Thyroid gland (tissue), 4 donors: ENCODE measurements at regions not wholly inside any gene's neighbourhood (a gene's known extent, or its start where the extent isn't known, plus 50 kb on each side); places are given as distances from the start of the nearest gene placed in this dataset.

ENCODE experiments used
- POLR2A ChIP-seq, 2 donors: fragments of 450-650 bp; IDR thresholded peaks; one replicate each; pipeline ENCODE4 v1.6.1; 2017; ENCODE audit warnings: antibody characterized with exemption in 2 of 2, mild to moderate bottlenecking in 2 of 2, moderate library complexity in 1 of 2
- TF ChIP-seq, protein P1 (sequence below), 6 experiments: fragments of 200-600 bp in 3 of 6; fragments of 450-650 bp in 3 of 6; sonication (generic) in 3 of 6; IDR thresholded peaks; one replicate each; pipeline ENCODE4 v1.5.1; 2016 to 2019; ENCODE audit warnings: antibody characterized with exemption in 6 of 6, mild to moderate bottlenecking in 2 of 6, inconsistent platforms in 1 of 6, moderate library complexity in 1 of 6

DNA sequence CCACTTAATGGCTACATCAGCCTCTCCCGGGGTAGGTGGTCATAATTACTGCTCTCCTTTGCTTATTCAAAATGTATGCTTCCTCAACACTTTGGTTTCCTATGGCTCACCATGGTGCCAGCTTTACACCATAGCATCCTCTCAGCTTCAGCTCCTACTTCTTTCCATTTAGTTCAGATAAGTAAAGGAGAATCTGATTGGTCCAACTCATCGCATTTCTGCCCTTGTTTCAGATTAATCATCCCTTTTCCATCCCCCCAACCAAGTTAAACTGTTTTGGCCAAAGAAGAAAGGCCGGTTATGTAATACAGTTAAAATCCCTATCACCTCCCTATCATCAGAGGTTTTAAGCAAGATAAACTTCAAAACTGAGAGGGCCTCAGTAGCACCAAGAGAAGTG is 130.5 kb downstream of the CETN3 start:
- TF ChIP-seq, protein P1, sequence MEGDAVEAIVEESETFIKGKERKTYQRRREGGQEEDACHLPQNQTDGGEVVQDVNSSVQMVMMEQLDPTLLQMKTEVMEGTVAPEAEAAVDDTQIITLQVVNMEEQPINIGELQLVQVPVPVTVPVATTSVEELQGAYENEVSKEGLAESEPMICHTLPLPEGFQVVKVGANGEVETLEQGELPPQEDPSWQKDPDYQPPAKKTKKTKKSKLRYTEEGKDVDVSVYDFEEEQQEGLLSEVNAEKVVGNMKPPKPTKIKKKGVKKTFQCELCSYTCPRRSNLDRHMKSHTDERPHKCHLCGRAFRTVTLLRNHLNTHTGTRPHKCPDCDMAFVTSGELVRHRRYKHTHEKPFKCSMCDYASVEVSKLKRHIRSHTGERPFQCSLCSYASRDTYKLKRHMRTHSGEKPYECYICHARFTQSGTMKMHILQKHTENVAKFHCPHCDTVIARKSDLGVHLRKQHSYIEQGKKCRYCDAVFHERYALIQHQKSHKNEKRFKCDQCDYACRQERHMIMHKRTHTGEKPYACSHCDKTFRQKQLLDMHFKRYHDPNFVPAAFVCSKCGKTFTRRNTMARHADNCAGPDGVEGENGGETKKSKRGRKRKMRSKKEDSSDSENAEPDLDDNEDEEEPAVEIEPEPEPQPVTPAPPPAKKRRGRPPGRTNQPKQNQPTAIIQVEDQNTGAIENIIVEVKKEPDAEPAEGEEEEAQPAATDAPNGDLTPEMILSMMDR (IDR thresholded peaks at IDR 0.05), result no peak
- no peak for TF ChIP-seq POLR2A (IDR thresholded peaks at IDR 0.05)
